Peyer's patch (tissue), 4 donors: ENCODE measurements at regions not wholly inside any gene's neighbourhood (a gene's known extent, or its start where the extent isn't known, plus 50 kb on each side); places are given as distances from the start of the nearest gene placed in this dataset.

Source experiments
- CTCF ChIP-seq, 6 experiments: fragments of 450-650 bp in 4 of 6; fragments of 200-600 bp in 2 of 6; sonication (generic) in 1 of 6; IDR thresholded peaks; one replicate each; pipeline ENCODE4 v1.5.1; 2017 to 2019; ENCODE audit warnings: antibody characterized with exemption in 6 of 6, mild to moderate bottlenecking in 3 of 6, moderate library complexity in 1 of 6
- POLR2A ChIP-seq, 2 donors: fragments of 450-650 bp; IDR thresholded peaks; one replicate each; pipeline ENCODE4 v1.5.1; 2017; ENCODE audit warnings: antibody characterized with exemption in 2 of 2, mild to moderate bottlenecking in 2 of 2, moderate library complexity in 2 of 2

GRCh38 chr7:22563032-22563501 lies 63.1 kb upstream of the STEAP1B start:
- TF ChIP-seq CTCF (IDR thresholded peaks at IDR 0.05) (no peak), POLR2A (IDR thresholded peaks at IDR 0.05) (no peak)
